ENCODE measurements at regions not wholly inside any gene's neighbourhood (a gene's known extent, or its start where the extent isn't known, plus 50 kb on each side); places are given as distances from the start of the nearest gene placed in this dataset.

DNA sequence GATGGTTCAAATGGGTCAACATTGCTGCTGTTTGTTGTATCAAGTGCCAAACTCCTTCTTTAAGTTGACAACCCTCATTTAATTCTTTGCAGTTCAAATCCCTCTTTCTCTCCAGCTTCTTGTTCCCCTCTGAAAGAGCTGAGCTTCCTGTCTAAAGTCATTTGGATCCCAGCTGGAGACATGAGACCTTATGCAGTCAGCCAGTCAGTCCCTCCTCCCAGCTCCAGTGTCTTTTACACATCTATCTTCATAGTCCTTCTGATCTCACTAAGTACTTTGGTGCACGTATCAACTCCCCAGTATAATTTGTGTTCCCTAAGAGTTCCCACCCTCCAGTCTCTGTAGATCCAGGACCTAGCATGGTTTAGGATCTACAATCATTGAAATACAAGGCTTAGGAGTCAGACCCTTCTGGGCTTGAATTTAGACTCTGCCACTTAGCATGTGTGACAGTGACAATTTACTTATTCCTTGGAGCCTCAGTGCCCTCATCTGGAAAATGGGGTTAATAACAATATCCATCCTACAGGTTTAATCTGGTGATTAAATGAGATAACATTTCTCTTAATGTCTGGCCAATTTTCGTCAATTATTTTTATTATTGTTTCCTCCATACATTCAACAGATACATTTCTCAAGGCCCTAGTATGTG, 102.8 kb upstream of the SEMA6D start:
- Histone ChIP-seq H3K4me2 (ENCODE audit: low read length) (no peak overlapping the region), H3K9me2 (replicated peaks; ENCODE audit: low read length) (no peaks in the 10 kb centered on the region), H3K27me3 (ENCODE audit: low read length) (no peaks in the 10 kb centered on the region), H3K4me3 (ENCODE audit: low read length) (no peak overlapping the region), H3K27ac (ENCODE audit: low read length) (no peak overlapping the region), H2AFZ (ENCODE audit: low read length) (no peak overlapping the region), H3K9ac (ENCODE audit: low read length) (no peak overlapping the region), H3K9me3 (ENCODE audit: low read length) (no peaks in the 10 kb centered on the region), H3K36me3 (ENCODE audit: low read depth, low read length) (no peaks in the 10 kb centered on the region), H3K4me1 (ENCODE audit: insufficient read depth, low read length) (no peaks in the 10 kb centered on the region), H4K20me1 (ENCODE audit: low read length) (no peaks in the 10 kb centered on the region), H3F3A (ENCODE audit: low read length, unreplicated experiment) (no peaks in the 10 kb centered on the region), H3K79me2 (ENCODE audit: low read length) (no peaks in the 10 kb centered on the region)
- ChIA-PET POLR2A (ENCODE audit: unreplicated experiment) (interaction anchor here (0.6 kb wide), 1 partner anchor 243 kb away, joined by 3 read pairs; no protein-coding TSS in a partner anchor), CTCF (no interaction called here)
- intact Hi-C loops (cut with micrococcal nuclease), result no loop called here
- DNase-seq (peak; percentile 10), ATAC-seq (no peak)
- TF ChIP-seq EZH2phosphoT487 (IDR thresholded peaks at IDR 0.05; ENCODE audit: borderline replicate concordance, low read length), result no peak
- TF ChIP-seq, protein P1, sequence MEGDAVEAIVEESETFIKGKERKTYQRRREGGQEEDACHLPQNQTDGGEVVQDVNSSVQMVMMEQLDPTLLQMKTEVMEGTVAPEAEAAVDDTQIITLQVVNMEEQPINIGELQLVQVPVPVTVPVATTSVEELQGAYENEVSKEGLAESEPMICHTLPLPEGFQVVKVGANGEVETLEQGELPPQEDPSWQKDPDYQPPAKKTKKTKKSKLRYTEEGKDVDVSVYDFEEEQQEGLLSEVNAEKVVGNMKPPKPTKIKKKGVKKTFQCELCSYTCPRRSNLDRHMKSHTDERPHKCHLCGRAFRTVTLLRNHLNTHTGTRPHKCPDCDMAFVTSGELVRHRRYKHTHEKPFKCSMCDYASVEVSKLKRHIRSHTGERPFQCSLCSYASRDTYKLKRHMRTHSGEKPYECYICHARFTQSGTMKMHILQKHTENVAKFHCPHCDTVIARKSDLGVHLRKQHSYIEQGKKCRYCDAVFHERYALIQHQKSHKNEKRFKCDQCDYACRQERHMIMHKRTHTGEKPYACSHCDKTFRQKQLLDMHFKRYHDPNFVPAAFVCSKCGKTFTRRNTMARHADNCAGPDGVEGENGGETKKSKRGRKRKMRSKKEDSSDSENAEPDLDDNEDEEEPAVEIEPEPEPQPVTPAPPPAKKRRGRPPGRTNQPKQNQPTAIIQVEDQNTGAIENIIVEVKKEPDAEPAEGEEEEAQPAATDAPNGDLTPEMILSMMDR (conservative IDR thresholded peaks at IDR 0.05; ENCODE audit: low read depth, low read length), result 0 out of 2 replicates have a peak, but pooled peaks have one; percentile 21
- no TSS peak for BruUV-seq (replicated peaks)

DNA sequence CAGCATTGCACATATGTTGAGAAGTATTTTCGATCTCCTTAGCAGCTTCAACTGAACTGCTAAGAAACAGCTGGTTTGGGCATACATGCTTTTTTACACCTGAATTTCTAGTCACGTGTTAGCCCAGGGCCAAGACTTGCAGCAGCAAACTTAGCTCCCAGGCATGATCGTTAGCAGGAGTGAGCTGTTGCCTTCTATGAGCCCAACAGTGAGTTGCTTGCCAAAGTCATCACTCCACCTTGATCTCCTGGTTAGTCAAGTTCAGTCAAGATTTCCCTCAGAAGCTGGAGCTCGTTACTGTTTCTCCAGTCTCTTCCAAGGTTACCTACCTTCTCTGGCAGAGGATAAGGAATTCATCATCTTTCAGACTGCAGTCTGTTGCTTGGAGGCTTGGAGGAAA, 100.4 kb upstream of the SEMA6D start:
- intact Hi-C loops (cut with micrococcal nuclease), result no loop called here
- TF ChIP-seq EZH2phosphoT487 (IDR thresholded peaks at IDR 0.05; ENCODE audit: borderline replicate concordance, low read length), result no peak
- TF ChIP-seq, protein P1 (conservative IDR thresholded peaks at IDR 0.05; ENCODE audit: low read depth, low read length), result no peak
- TF ChIP-seq EZH2 (IDR thresholded peaks at IDR 0.05; ENCODE audit: low read length, unreplicated experiment), result no peak
- H3K4me2 ChIP-seq (ENCODE audit: low read length), result no peak overlapping the region
- H3K4me3 ChIP-seq (ENCODE audit: low read length), result no peak overlapping the region
- no peak overlapping the region for H3K27ac ChIP-seq (ENCODE audit: low read length)
- no peaks in the 10 kb centered on the region for H3K36me3 ChIP-seq (ENCODE audit: low read depth, low read length)
- H3K79me2 ChIP-seq (ENCODE audit: low read length), result no peaks in the 10 kb centered on the region
- CTCF ChIA-PET, result interaction anchor here (0.6 kb wide), 1 partner anchor 421 kb away, joined by 7 read pairs; no protein-coding TSS in a partner anchor
- H3F3A ChIP-seq (ENCODE audit: low read length, unreplicated experiment), result no peaks in the 10 kb centered on the region
- peaks cover 12% of the 10 kb centered on the region for H3K4me1 ChIP-seq (ENCODE audit: insufficient read depth, low read length)
- no peaks in the 10 kb centered on the region for H3K9me2 ChIP-seq (replicated peaks; ENCODE audit: low read length)
- BruUV-seq (replicated peaks), result no TSS peak
- no peaks in the 10 kb centered on the region for H4K20me1 ChIP-seq (ENCODE audit: low read length)
- H3K9ac ChIP-seq (ENCODE audit: low read length), result no peak overlapping the region
- POLR2A ChIA-PET (ENCODE audit: unreplicated experiment), result no interaction called here
- ATAC-seq (no peak), DNase-seq (peak; percentile 4)
- no peaks in the 10 kb centered on the region for H3K9me3 ChIP-seq (ENCODE audit: low read length)
- H3K27me3 ChIP-seq (ENCODE audit: low read length), result no peaks in the 10 kb centered on the region
- H2AFZ ChIP-seq (ENCODE audit: low read length), result no peak overlapping the region

DNA sequence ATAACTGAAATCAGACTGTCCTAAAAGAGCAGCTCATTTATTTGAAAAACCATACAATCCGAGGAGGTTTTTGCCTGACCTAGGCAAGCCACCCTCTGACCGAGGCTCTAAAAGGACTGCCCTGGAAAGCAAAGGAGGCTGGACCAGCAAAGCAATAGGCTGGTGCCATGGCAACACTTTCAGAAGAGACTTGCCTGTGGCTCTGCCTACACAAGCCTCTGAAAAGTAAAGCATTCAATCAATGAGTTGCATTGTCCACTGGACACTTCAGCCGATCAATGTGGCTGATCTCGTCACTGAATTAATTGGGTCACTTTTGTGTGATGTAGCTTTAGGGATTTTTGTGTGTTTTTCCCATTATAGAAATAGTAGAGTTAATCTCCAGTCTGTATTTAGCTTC, 99.1 kb upstream of the SEMA6D start:
- no peaks in the 10 kb centered on the region for H3K36me3 ChIP-seq (ENCODE audit: low read depth, low read length)
- BruUV-seq (replicated peaks), result no TSS peak
- intact Hi-C loops (cut with micrococcal nuclease), result no loop called here
- no peaks in the 10 kb centered on the region for H3K9me3 ChIP-seq (ENCODE audit: low read length)
- TF ChIP-seq EZH2 (IDR thresholded peaks at IDR 0.05; ENCODE audit: low read length, unreplicated experiment) (no peak), EZH2phosphoT487 (IDR thresholded peaks at IDR 0.05; ENCODE audit: borderline replicate concordance, low read length) (no peak)
- TF ChIP-seq, protein P1 (conservative IDR thresholded peaks at IDR 0.05; ENCODE audit: low read depth, low read length), result no peak
- H2AFZ ChIP-seq (ENCODE audit: low read length), result no peak overlapping the region
- no peak overlapping the region for H3K4me3 ChIP-seq (ENCODE audit: low read length)
- H3K79me2 ChIP-seq (ENCODE audit: low read length), result no peaks in the 10 kb centered on the region
- H3K27me3 ChIP-seq (ENCODE audit: low read length), result no peaks in the 10 kb centered on the region
- POLR2A ChIA-PET (ENCODE audit: unreplicated experiment), result no interaction called here
- ATAC-seq (no peak), DNase-seq (no peak)
- CTCF ChIA-PET, result no interaction called here
- no peaks in the 10 kb centered on the region for H4K20me1 ChIP-seq (ENCODE audit: low read length)
- no peak overlapping the region for H3K27ac ChIP-seq (ENCODE audit: low read length)
- H3K9ac ChIP-seq (ENCODE audit: low read length), result no peak overlapping the region
- H3F3A ChIP-seq (ENCODE audit: low read length, unreplicated experiment), result no peaks in the 10 kb centered on the region
- peaks cover 18% of the 10 kb centered on the region for H3K4me1 ChIP-seq (ENCODE audit: insufficient read depth, low read length)
- no peak overlapping the region for H3K4me2 ChIP-seq (ENCODE audit: low read length)
- no peaks in the 10 kb centered on the region for H3K9me2 ChIP-seq (replicated peaks; ENCODE audit: low read length)

All from PC-3 (cell line).